IPS-NIHi11 (cell line): ENCODE measurements at regions not wholly inside any gene's neighbourhood (a gene's known extent, or its start where the extent isn't known, plus 50 kb on each side); places are given as distances from the start of the nearest gene placed in this dataset.
"Not testable (repeated sequence)": the region's sequence is repeated elsewhere in the genome, so short reads cannot be mapped to it uniquely, and the experiment has no call there.

Experiments used
- DNase-seq: peaks from one replicate; pipeline ENCODE4 v3.0.0; 2012; ENCODE audit warnings: mixed read lengths, low spot score

GRCh38 chr9:78438780-78439179 is 141.9 kb downstream of the PSAT1 start:
- DNase-seq: no peak

- DNase-seq: peak; percentile 83
Measured at GRCh38 chr9:78439190-78439865, 142.4 kb downstream of the PSAT1 start.

- DNase-seq: peak; percentile 26
Measured at GRCh38 chr9:78439866-78440830, 143.2 kb downstream of the PSAT1 start.

- DNase-seq: no peak
Measured at GRCh38 chr9:78441396-78441795, 144.5 kb downstream of the PSAT1 start.

GRCh38 chr9:78441822-78442431 is 145.0 kb downstream of the PSAT1 start:
- no peak for DNase-seq

GRCh38 chr9:78442577-78442976 is 145.7 kb downstream of the PSAT1 start:
- DNase-seq: not testable (repeated sequence)

- DNase-seq: no peak
Measured at GRCh38 chr9:78443946-78444345, 147.0 kb downstream of the PSAT1 start.

GRCh38 chr9:78448960-78449673 is 152.2 kb downstream of the PSAT1 start:
- DNase-seq: no peak

GRCh38 chr9:78453450-78453849 is 156.5 kb downstream of the PSAT1 start:
- no peak for DNase-seq

GRCh38 chr9:78462611-78463010 is 165.7 kb downstream of the PSAT1 start:
- no peak for DNase-seq

- no peak for DNase-seq
Measured at GRCh38 chr9:78463750-78464149, 166.8 kb downstream of the PSAT1 start.

- DNase-seq: no peak
Measured at GRCh38 chr9:78468231-78468630, 171.3 kb downstream of the PSAT1 start.

GRCh38 chr9:78468974-78469576 is 172.2 kb downstream of the PSAT1 start:
- no peak for DNase-seq

GRCh38 chr9:78470216-78470615 is 173.3 kb downstream of the PSAT1 start:
- no peak for DNase-seq

- DNase-seq: no peak
Measured at GRCh38 chr9:78470741-78471140, 173.8 kb downstream of the PSAT1 start.

GRCh38 chr9:78472111-78472510 is 175.2 kb downstream of the PSAT1 start:
- no peak for DNase-seq

GRCh38 chr9:78479441-78479840 is 182.5 kb downstream of the PSAT1 start:
- no peak for DNase-seq

- DNase-seq: no peak
Measured at GRCh38 chr9:78486661-78487060, 189.7 kb downstream of the PSAT1 start.

- no peak for DNase-seq
Measured at GRCh38 chr9:78490231-78490630, 193.3 kb downstream of the PSAT1 start.

- no peak for DNase-seq
Measured at GRCh38 chr9:78491402-78491801, 194.5 kb downstream of the PSAT1 start.

GRCh38 chr9:78493166-78493742 is 196.3 kb downstream of the PSAT1 start:
- no peak for DNase-seq
